Astrocyte (in vitro differentiated cells and primary cell): ENCODE measurements at regions not wholly inside any gene's neighbourhood (a gene's known extent, or its start where the extent isn't known, plus 50 kb on each side); places are given as distances from the start of the nearest gene placed in this dataset.

ENCODE experiments used
- DNase-seq: peaks from one replicate; pipeline ENCODE4 v3.0.0-alpha.2; 2010; ENCODE audit warnings: low read depth
- FAIRE-seq: peaks from 2 replicates; lab custom pipeline; 2011; peaks lifted over from hg19 to GRCh38; lab: Jason Lieb, UNC
- H2AFZ ChIP-seq: 2 replicates; pipeline ENCODE4 v1.6.0; 2012; ENCODE audit warnings: low read depth, low read length, inconsistent platforms
- H3K27ac ChIP-seq: 2 replicates; pipeline ENCODE4 v1.5.1; 2011; ENCODE audit warnings: low read depth, low read length, inconsistent platforms
- H3K27me3 ChIP-seq: 2 replicates; pipeline ENCODE4 v1.6.0; 2011; ENCODE audit warnings: low read length, inconsistent platforms; ENCODE audit not compliant: insufficient read depth
- H3K36me3 ChIP-seq: 2 replicates; pipeline ENCODE4 v1.5.1; 2011; ENCODE audit warnings: low read length, inconsistent platforms; ENCODE audit not compliant: insufficient read depth
- H3K4me1 ChIP-seq: 2 replicates; pipeline ENCODE4 v1.5.1; 2011; ENCODE audit warnings: low read length, inconsistent platforms; ENCODE audit not compliant: insufficient read depth
- H3K4me2 ChIP-seq: 2 replicates; pipeline ENCODE4 v1.6.0; 2012; ENCODE audit warnings: low read length, inconsistent platforms
- H3K4me3 ChIP-seq: 2 replicates; pipeline ENCODE4 v1.5.1; 2011; ENCODE audit warnings: low read depth, mild to moderate bottlenecking, low read length, inconsistent platforms; ENCODE audit not compliant: insufficient read depth
- H3K79me2 ChIP-seq: 2 replicates; pipeline ENCODE4 v1.6.0; 2012; ENCODE audit warnings: mild to moderate bottlenecking, low read length, inconsistent platforms; ENCODE audit not compliant: insufficient read depth
- H3K9ac ChIP-seq: 2 replicates; pipeline ENCODE4 v1.6.0; 2012; ENCODE audit warnings: mild to moderate bottlenecking, low read length, inconsistent platforms
- H3K9me3 ChIP-seq: 2 replicates; pipeline ENCODE4 v1.5.1; 2012; ENCODE audit warnings: low read depth, mild to moderate bottlenecking, low read length, inconsistent platforms; ENCODE audit not compliant: insufficient read depth
- H4K20me1 ChIP-seq: 2 replicates; pipeline ENCODE4 v1.6.0; 2012; ENCODE audit warnings: low read length, inconsistent platforms; ENCODE audit not compliant: insufficient read depth
- H3K27ac Mint-ChIP-seq: one replicate; pipeline ENCODE4 v1.8.0; 2021; ENCODE audit warnings: mild to moderate bottlenecking, mixed read lengths; ENCODE audit not compliant: unreplicated experiment
- H3K27me3 Mint-ChIP-seq: one replicate; pipeline ENCODE4 v1.8.0; 2021; ENCODE audit warnings: low read depth, mixed read lengths; ENCODE audit not compliant: unreplicated experiment
- H3K36me3 Mint-ChIP-seq: one replicate; pipeline ENCODE4 v1.8.0; 2021; ENCODE audit warnings: low read depth, mixed read lengths; ENCODE audit not compliant: unreplicated experiment
- H3K4me1 Mint-ChIP-seq: one replicate; pipeline ENCODE4 v1.8.0; 2021; ENCODE audit warnings: low read depth, mixed read lengths; ENCODE audit not compliant: unreplicated experiment
- H3K4me3 Mint-ChIP-seq: one replicate; pipeline ENCODE4 v1.8.0; 2021; ENCODE audit warnings: mild to moderate bottlenecking, moderate library complexity, mixed read lengths; ENCODE audit not compliant: unreplicated experiment
- H3K9me3 Mint-ChIP-seq: one replicate; pipeline ENCODE4 v1.8.0; 2021; ENCODE audit warnings: mild to moderate bottlenecking, mixed read lengths; ENCODE audit not compliant: unreplicated experiment
- EZH2 ChIP-seq: IDR thresholded peaks from 2 replicates; pipeline ENCODE4 v1.6.1; 2012; ENCODE audit warnings: mild to moderate bottlenecking, low read length, inconsistent platforms; ENCODE audit not compliant: insufficient read depth
- TF ChIP-seq, protein P1 (sequence below): IDR thresholded peaks from 2 replicates; pipeline ENCODE4 v1.5.1; 2011; ENCODE audit warnings: low read depth, mild to moderate bottlenecking, inconsistent platforms, low read length, moderate library complexity; ENCODE audit not compliant: insufficient read depth

DNA sequence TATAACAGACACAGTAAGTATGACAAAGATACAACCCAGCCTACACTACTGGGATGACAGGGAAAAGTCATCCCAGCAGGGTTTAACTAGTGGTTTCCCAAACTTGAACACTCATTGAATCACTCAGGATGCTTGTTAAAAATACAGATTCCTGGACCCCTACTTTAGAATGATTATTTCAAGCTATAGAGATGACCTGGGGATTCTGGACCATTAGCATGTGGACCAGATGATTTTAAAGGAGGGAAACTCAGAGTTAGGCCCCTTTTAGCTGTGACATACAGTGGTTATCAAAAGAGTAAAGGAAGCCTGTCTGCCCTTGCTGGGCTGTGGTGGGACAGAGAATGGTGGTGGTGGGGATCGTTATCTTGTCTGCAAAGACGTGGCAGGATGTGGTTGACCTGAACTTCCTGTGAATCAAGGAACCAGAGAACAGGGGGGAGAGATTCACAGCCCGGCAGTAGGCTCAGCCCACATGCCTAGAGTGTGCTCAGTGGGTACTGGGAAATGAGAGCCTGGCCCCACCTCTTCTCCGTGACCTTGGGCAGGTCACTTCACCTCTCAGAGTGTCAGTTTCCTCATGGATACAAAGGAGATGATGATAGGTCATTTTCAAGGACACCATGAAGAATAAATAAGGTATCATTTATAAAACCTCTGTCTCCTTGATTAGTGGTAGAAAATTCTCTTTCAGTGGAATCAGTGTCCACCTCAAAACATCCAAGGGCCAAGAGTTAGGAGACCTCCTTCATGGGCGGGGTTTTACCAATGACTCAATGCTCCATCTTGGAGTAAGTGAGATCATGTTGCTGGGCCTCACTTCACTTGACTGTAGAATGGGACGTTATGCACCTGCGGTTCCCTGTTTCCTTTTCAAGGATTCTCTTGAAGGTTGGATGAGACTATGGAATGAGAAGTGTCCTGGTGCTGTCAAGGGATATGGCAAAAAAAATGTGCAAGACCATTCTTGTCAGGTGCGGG, 306.5 kb downstream of the RPLP1 start:
- no peaks in the 10 kb centered on the region for H4K20me1 ChIP-seq
- H3K4me1 Mint-ChIP-seq, result peaks cover 50% of the 10 kb centered on the region
- peaks cover 3% of the 10 kb centered on the region for H3K36me3 Mint-ChIP-seq
- no peak overlapping the region for H3K9ac ChIP-seq
- no peak overlapping the region for H2AFZ ChIP-seq
- H3K4me3 Mint-ChIP-seq, result no peak overlapping the region
- DNase-seq, result peak; percentile 66
- H3K27me3 Mint-ChIP-seq, result peaks cover 16% of the 10 kb centered on the region
- H3K4me3 ChIP-seq, result no peak overlapping the region
- H3K27ac Mint-ChIP-seq, result peak overlapping the region; percentile 79
- peak; percentile 54 for FAIRE-seq
- peak overlapping the region; percentile 30 for H3K27ac ChIP-seq
- peaks cover 3% of the 10 kb centered on the region for H3K9me3 Mint-ChIP-seq
- no peak for TF ChIP-seq EZH2
- TF ChIP-seq, protein P1, sequence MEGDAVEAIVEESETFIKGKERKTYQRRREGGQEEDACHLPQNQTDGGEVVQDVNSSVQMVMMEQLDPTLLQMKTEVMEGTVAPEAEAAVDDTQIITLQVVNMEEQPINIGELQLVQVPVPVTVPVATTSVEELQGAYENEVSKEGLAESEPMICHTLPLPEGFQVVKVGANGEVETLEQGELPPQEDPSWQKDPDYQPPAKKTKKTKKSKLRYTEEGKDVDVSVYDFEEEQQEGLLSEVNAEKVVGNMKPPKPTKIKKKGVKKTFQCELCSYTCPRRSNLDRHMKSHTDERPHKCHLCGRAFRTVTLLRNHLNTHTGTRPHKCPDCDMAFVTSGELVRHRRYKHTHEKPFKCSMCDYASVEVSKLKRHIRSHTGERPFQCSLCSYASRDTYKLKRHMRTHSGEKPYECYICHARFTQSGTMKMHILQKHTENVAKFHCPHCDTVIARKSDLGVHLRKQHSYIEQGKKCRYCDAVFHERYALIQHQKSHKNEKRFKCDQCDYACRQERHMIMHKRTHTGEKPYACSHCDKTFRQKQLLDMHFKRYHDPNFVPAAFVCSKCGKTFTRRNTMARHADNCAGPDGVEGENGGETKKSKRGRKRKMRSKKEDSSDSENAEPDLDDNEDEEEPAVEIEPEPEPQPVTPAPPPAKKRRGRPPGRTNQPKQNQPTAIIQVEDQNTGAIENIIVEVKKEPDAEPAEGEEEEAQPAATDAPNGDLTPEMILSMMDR, result no peak
- H3K9me3 ChIP-seq, result no peaks in the 10 kb centered on the region
- H3K4me2 ChIP-seq, result peak overlapping the region; percentile 44
- no peaks in the 10 kb centered on the region for H3K27me3 ChIP-seq
- peaks cover 47% of the 10 kb centered on the region for H3K4me1 ChIP-seq
- H3K36me3 ChIP-seq, result no peaks in the 10 kb centered on the region
- H3K79me2 ChIP-seq, result no peaks in the 10 kb centered on the region

DNA sequence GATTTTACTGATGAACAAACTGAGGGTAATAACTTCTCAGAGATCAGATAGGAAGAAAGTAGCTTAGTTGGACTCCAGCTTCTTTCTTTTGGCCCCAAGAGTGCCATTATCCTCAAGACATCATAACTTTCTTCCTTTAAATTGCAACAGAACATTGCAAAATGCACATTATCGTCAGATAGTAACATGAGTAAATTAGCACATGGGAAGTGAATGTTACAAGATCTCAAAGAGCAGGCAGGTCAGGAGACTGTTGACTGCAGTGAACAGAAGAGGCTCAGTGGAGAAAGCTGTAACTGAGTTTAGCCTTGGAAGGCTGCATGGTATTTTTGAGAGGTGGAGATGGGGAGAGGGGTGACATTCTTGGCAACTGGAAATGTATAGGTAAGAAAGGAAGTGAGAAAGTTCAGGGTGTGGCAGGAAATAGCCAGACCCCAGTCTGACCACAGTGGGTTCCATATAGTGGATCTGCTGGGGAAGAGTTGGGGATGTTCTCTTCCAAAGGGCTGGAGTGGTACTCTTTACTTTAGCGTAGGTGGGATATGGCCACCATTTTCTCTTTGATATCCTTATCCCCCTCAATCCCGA, 307.7 kb downstream of the RPLP1 start:
- H3K27me3 Mint-ChIP-seq, result peaks cover 10% of the 10 kb centered on the region
- H3K4me1 Mint-ChIP-seq, result peaks cover 48% of the 10 kb centered on the region
- no peaks in the 10 kb centered on the region for H3K79me2 ChIP-seq
- H3K4me3 Mint-ChIP-seq, result no peak overlapping the region
- no peaks in the 10 kb centered on the region for H3K9me3 ChIP-seq
- H3K9me3 Mint-ChIP-seq, result no peaks in the 10 kb centered on the region
- peak overlapping the region; percentile 9 for H3K27ac Mint-ChIP-seq
- no peaks in the 10 kb centered on the region for H3K27me3 ChIP-seq
- no peaks in the 10 kb centered on the region for H3K36me3 ChIP-seq
- H3K4me3 ChIP-seq, result no peak overlapping the region
- H4K20me1 ChIP-seq, result no peaks in the 10 kb centered on the region
- no peak for FAIRE-seq
- H3K27ac ChIP-seq, result peak overlapping the region; percentile 71
- TF ChIP-seq, protein P1, result no peak
- TF ChIP-seq EZH2, result no peak
- H3K4me1 ChIP-seq, result peaks cover 42% of the 10 kb centered on the region
- no peaks in the 10 kb centered on the region for H3K36me3 Mint-ChIP-seq
- peak overlapping the region; percentile 25 for H3K9ac ChIP-seq
- H3K4me2 ChIP-seq, result peak overlapping the region; percentile 67
- no peak for DNase-seq
- no peak overlapping the region for H2AFZ ChIP-seq
